ENCODE measurements at regions not wholly inside any gene's neighbourhood (a gene's known extent, or its start where the extent isn't known, plus 50 kb on each side); places are given as distances from the start of the nearest gene placed in this dataset.

DNA sequence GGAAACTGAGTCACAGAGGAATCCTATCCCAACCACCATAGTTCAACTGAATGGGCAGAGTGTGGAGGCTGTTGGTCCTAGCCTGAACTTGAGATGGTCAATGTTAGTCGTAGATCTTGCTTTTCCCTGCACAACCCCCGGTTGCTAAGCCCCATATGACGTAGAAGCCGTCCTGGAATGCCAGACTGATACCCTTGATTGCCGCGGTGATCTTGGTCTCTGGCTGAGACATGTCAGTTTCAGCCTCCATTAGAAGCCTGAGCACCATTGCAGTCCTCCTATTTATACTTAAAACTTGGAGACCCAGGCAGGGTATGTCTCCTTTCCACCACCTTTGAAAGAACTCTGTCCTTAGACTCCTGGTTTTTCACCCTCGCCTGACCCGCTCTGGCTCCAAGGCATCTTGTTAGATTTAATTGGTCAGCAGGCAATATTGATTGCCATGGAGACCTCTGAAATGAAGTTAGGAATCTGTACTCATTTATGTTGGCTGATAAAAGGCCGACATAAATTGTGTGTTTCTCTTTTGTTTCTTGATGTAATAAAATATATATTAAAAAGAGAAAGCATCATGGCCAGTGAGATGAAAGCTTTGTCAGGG is 53.4 kb downstream of the RPLP1 start:
- no peak overlapping the region for H3K4me3 ChIP-seq
- ATAC-seq (no peak), DNase-seq (no peak)
- no peak overlapping the region for H3K27ac ChIP-seq
- TF ChIP-seq, protein P1, sequence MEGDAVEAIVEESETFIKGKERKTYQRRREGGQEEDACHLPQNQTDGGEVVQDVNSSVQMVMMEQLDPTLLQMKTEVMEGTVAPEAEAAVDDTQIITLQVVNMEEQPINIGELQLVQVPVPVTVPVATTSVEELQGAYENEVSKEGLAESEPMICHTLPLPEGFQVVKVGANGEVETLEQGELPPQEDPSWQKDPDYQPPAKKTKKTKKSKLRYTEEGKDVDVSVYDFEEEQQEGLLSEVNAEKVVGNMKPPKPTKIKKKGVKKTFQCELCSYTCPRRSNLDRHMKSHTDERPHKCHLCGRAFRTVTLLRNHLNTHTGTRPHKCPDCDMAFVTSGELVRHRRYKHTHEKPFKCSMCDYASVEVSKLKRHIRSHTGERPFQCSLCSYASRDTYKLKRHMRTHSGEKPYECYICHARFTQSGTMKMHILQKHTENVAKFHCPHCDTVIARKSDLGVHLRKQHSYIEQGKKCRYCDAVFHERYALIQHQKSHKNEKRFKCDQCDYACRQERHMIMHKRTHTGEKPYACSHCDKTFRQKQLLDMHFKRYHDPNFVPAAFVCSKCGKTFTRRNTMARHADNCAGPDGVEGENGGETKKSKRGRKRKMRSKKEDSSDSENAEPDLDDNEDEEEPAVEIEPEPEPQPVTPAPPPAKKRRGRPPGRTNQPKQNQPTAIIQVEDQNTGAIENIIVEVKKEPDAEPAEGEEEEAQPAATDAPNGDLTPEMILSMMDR (IDR thresholded peaks at IDR 0.05), result no peak
- no peaks in the 10 kb centered on the region for H3K9me3 ChIP-seq
- H3K4me1 ChIP-seq, result no peaks in the 10 kb centered on the region
- no peaks in the 10 kb centered on the region for H3K36me3 ChIP-seq
- no peaks in the 10 kb centered on the region for H3K27me3 ChIP-seq (ENCODE audit: low read depth)
- intact Hi-C loops (cut with DNase I), result no loop called here

DNA sequence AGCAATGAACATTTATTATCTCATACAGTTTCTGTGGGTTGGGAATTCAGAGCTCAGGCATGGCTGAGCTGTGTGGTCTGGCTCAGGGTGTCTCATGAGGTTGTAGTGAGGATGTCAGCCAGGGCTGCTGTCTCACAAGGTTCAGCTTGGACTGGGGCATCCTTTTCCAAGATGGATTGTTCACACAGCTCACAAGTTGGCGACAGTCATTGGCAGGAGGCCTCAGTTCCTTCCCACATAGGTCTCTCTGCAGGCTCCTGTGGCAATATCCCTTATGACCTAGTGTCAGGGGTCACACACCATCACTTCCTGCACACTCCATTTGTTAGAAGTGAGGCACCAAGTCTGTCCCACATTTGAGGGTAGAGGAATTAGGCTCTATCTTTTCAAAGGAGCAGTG is 56.0 kb downstream of the RPLP1 start:
- no peak overlapping the region for H3K4me3 ChIP-seq
- DNase-seq, result no peak
- no peak for ATAC-seq
- no peaks in the 10 kb centered on the region for H3K4me1 ChIP-seq
- H3K27ac ChIP-seq, result no peak overlapping the region
- no peaks in the 10 kb centered on the region for H3K36me3 ChIP-seq
- H3K27me3 ChIP-seq (ENCODE audit: low read depth), result no peaks in the 10 kb centered on the region
- TF ChIP-seq, protein P1 (IDR thresholded peaks at IDR 0.05), result no peak
- H3K9me3 ChIP-seq, result no peaks in the 10 kb centered on the region
- intact Hi-C loops (cut with DNase I), result no loop called here

DNA sequence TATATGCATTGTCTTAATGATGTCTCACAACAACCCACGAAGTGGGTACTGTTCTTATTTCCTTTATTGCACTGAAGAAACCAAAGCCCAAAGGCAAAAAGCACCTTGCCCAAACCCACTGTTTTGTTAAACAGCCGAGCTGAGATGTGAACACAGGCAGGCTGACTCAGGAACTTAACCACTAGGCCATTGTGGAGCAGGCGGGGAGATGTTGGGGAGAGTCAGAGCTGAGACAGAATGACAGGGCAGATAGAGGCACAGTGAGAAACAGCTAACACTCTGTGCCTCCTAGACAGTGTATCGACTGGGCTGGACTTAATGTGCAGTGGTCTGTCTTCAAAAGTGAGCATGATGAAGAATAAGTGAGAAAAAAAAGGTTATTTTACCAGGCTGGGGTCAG is 56.5 kb downstream of the RPLP1 start:
- H3K4me3 ChIP-seq, result no peak overlapping the region
- intact Hi-C loops (cut with DNase I), result no loop called here
- H3K4me1 ChIP-seq, result no peaks in the 10 kb centered on the region
- no peak for DNase-seq
- no peaks in the 10 kb centered on the region for H3K27me3 ChIP-seq (ENCODE audit: low read depth)
- TF ChIP-seq, protein P1 (IDR thresholded peaks at IDR 0.05), result no peak
- H3K9me3 ChIP-seq, result no peaks in the 10 kb centered on the region
- H3K36me3 ChIP-seq, result no peaks in the 10 kb centered on the region
- ATAC-seq, result no peak
- no peak overlapping the region for H3K27ac ChIP-seq

DNA sequence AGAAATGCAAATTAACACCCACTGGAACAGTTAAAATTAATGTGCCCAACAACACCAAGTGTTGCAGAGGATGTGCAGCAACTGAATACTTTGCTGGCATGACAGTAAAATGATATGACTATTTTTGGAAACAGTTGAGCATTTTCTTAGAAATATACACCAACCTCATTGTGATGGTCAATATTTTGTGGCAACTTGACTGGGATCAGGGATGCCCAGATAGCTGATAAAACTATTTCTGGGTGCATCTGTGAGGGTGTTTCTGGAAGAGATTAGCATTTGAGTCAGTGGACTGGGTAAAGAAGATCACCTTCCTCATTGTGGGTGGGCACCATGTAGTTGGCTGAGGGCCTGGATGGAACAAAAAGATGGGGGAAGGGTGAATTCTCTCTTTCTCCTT is 57.9 kb downstream of the RPLP1 start:
- Histone ChIP-seq H3K36me3 (no peaks in the 10 kb centered on the region), H3K27ac (no peak overlapping the region), H3K4me1 (no peaks in the 10 kb centered on the region), H3K27me3 (ENCODE audit: low read depth) (no peaks in the 10 kb centered on the region), H3K4me3 (no peak overlapping the region), H3K9me3 (no peaks in the 10 kb centered on the region)
- intact Hi-C loops (cut with DNase I), result no loop called here
- TF ChIP-seq, protein P1 (IDR thresholded peaks at IDR 0.05), result no peak
- DNase-seq (no peak), ATAC-seq (no peak)

DNA sequence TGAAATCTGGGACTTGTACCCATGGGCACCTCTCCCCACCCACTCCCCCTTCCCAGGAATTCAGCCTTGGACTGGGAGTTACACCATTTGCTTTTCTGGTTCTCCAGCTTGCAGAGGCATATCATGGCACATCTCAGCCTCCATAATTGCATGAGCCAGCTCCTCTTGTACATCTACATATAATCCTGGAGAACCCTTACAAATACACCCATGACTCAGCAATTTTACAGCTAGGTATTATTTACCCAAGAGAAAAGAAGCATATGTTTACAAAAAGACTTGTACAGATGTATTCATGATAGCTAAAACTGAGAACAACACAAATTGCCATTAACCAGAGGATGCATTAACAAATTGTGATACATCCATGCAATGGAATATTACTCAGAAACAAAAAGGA is 58.4 kb downstream of the RPLP1 start:
- H3K4me3 ChIP-seq, result no peak overlapping the region
- no peaks in the 10 kb centered on the region for H3K36me3 ChIP-seq
- no peak for DNase-seq
- H3K27me3 ChIP-seq (ENCODE audit: low read depth), result no peaks in the 10 kb centered on the region
- H3K4me1 ChIP-seq, result no peaks in the 10 kb centered on the region
- TF ChIP-seq, protein P1 (IDR thresholded peaks at IDR 0.05), result no peak
- no peak overlapping the region for H3K27ac ChIP-seq
- intact Hi-C loops (cut with DNase I), result no loop called here
- no peak for ATAC-seq
- H3K9me3 ChIP-seq, result no peaks in the 10 kb centered on the region
